Activated B cell treated with CpG ODN at 0.5 μM for 24 hours (primary cell): ENCODE measurements at regions not wholly inside any gene's neighbourhood (a gene's known extent, or its start where the extent isn't known, plus 50 kb on each side); places are given as distances from the start of the nearest gene placed in this dataset.

Experiments used
- ATAC-seq: fragments of 200-7000 bp; cut with Tn5 transposase; one replicate; pipeline ENCODE4 v1.10.0; 2021; ENCODE audit warnings: low read depth, mild to moderate bottlenecking, moderate library complexity
- CTCF ChIA-PET: fragments of 350-600 bp; sonication (Branson Sonifier 250); formaldehyde crosslinking; loops from one replicate; lab custom pipeline; 2021; ENCODE audit warnings: antibody characterized with exemption; lab: Charles Lee
- POLR2A ChIA-PET: fragments of 350-600 bp; sonication (Branson Sonifier 250); formaldehyde crosslinking; loops from one replicate; lab custom pipeline; 2021; ENCODE audit warnings: antibody characterized with exemption; lab: Charles Lee
- DNase-seq: peaks from one replicate; pipeline ENCODE4 v3.0.0; 2022
- H3K27ac Mint-ChIP-seq: one replicate; pipeline ENCODE4 v1.8.0; 2020; ENCODE audit warnings: mixed read lengths
- H3K27me3 Mint-ChIP-seq: one replicate; pipeline ENCODE4 v1.8.0; 2021; ENCODE audit warnings: mixed read lengths
- H3K36me3 Mint-ChIP-seq: one replicate; pipeline ENCODE4 v1.8.0; 2021; ENCODE audit warnings: low read depth, mixed read lengths
- H3K4me1 Mint-ChIP-seq: one replicate; pipeline ENCODE4 v1.8.0; 2021; ENCODE audit warnings: mixed read lengths
- H3K4me3 Mint-ChIP-seq: one replicate; pipeline ENCODE4 v1.8.0; 2020; ENCODE audit warnings: mild to moderate bottlenecking, mixed read lengths
- H3K9me3 Mint-ChIP-seq: one replicate; pipeline ENCODE4 v1.8.0; 2020; ENCODE audit warnings: mixed read lengths
- intact Hi-C: fragments of 100-400 bp; cut with micrococcal nuclease; formaldehyde crosslinking; loops from one replicate; pipeline ENCODE4 v1.15.1; 2024
- TF ChIP-seq, protein P1 (sequence below): fragments of 200-600 bp; IDR thresholded peaks from one replicate; pipeline ENCODE4 v1.8.0; 2022; ENCODE audit warnings: antibody characterized with exemption, mild to moderate bottlenecking

DNA sequence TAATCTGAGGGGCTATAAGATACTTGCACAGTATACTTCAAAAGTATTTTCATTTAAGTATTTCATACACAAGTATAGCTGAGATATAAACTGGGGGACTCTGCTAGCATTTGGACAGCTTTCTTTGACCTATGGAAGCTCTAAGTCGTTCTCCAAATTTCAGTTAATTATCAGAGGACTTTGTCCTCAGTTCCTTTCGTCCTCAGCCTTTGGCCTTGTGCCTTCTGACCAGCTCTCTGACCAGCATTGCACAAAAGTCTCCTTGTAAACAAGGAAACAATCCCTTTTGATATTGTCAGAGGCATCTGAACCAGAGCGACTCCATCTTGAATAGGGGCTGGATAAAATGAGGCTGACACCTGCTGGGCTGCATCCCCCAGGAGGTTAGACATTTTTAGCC, 464.0 kb upstream of the FAM241A start:
- no peak for ATAC-seq
- H3K9me3 Mint-ChIP-seq = no peaks in the 10 kb centered on the region
- CTCF ChIA-PET = no interaction called here
- H3K27ac Mint-ChIP-seq = no peak overlapping the region
- no peaks in the 10 kb centered on the region for H3K27me3 Mint-ChIP-seq
- H3K4me1 Mint-ChIP-seq = no peaks in the 10 kb centered on the region
- POLR2A ChIA-PET = no interaction called here
- H3K4me3 Mint-ChIP-seq = no peak overlapping the region
- H3K36me3 Mint-ChIP-seq = no peaks in the 10 kb centered on the region
- TF ChIP-seq, protein P1, sequence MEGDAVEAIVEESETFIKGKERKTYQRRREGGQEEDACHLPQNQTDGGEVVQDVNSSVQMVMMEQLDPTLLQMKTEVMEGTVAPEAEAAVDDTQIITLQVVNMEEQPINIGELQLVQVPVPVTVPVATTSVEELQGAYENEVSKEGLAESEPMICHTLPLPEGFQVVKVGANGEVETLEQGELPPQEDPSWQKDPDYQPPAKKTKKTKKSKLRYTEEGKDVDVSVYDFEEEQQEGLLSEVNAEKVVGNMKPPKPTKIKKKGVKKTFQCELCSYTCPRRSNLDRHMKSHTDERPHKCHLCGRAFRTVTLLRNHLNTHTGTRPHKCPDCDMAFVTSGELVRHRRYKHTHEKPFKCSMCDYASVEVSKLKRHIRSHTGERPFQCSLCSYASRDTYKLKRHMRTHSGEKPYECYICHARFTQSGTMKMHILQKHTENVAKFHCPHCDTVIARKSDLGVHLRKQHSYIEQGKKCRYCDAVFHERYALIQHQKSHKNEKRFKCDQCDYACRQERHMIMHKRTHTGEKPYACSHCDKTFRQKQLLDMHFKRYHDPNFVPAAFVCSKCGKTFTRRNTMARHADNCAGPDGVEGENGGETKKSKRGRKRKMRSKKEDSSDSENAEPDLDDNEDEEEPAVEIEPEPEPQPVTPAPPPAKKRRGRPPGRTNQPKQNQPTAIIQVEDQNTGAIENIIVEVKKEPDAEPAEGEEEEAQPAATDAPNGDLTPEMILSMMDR = no peak
- intact Hi-C loops = no loop called here
- DNase-seq = no peak

DNA sequence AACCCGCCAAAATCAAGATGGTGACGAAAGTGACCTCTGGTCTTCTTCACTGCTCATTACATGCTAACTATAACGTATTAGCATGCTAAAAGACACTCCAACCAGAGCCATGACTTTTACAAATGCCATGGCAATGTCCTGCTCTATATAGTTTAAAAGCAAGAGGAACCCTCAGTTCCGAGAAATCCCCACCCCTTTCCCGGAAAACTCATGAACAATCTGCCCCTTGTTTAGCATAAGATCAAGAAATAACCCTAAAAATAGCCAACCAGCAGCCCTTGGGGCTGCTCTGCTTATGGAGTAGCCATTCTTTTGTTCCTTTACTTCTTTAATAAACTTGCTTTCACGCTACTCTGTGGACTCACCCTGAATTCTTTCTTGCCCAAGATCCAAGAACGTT, 463.5 kb upstream of the FAM241A start:
- Mint-ChIP-seq H3K4me1 (no peaks in the 10 kb centered on the region), H3K4me3 (no peak overlapping the region), H3K36me3 (no peaks in the 10 kb centered on the region), H3K27ac (no peak overlapping the region), H3K27me3 (no peaks in the 10 kb centered on the region), H3K9me3 (no peaks in the 10 kb centered on the region)
- intact Hi-C loops = no loop called here
- ChIA-PET POLR2A (no interaction called here), CTCF (no interaction called here)
- DNase-seq (no peak), ATAC-seq (no peak)
- TF ChIP-seq, protein P1 = no peak

DNA sequence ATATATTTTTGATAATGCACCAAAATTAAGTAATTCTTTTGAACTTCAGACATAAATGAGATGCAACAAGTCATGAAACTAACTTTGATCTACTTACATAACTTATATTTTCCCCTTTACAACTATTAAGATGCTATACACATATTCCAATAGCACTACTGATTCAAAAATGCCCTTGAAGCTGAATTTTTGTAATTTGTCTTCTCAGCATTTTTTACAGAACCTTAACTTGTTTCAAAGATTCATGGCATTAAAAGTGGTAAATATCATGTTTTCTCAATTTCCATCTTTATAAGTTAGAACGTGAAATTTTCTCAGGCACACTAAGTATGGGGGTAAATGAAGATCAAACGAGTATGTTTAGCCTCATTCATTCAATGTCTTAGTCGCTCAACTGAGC, 460.0 kb upstream of the FAM241A start:
- no peak overlapping the region for H3K4me3 Mint-ChIP-seq
- CTCF ChIA-PET = no interaction called here
- H3K36me3 Mint-ChIP-seq = no peaks in the 10 kb centered on the region
- ATAC-seq (no peak), DNase-seq (no peak)
- H3K9me3 Mint-ChIP-seq = no peaks in the 10 kb centered on the region
- intact Hi-C loops = no loop called here
- H3K27me3 Mint-ChIP-seq = no peaks in the 10 kb centered on the region
- POLR2A ChIA-PET = no interaction called here
- H3K4me1 Mint-ChIP-seq = no peaks in the 10 kb centered on the region
- TF ChIP-seq, protein P1 = no peak
- no peak overlapping the region for H3K27ac Mint-ChIP-seq

DNA sequence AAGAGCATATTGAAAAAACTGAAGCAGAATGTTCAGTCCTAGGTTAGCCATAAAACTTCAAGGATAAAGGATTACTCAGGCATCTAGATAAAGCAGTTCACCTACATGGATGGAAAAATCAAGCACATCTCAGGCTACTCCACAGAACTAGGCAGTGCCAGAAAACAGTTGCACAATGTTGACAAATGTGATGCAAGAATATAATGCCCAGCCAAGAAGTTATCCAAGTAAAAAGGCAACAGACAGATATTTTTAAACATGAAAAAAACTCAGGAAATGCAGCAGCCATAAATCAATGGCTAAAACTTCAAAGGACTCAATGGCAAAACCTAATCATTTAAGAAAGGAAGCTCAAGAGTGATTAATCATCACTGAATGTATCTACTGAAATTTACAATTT, 456.0 kb upstream of the FAM241A start:
- H3K36me3 Mint-ChIP-seq = no peaks in the 10 kb centered on the region
- H3K4me1 Mint-ChIP-seq = no peaks in the 10 kb centered on the region
- H3K27me3 Mint-ChIP-seq = no peaks in the 10 kb centered on the region
- TF ChIP-seq, protein P1 = no peak
- H3K9me3 Mint-ChIP-seq = no peaks in the 10 kb centered on the region
- H3K4me3 Mint-ChIP-seq = no peak overlapping the region
- intact Hi-C loops = no loop called here
- ChIA-PET POLR2A (no interaction called here), CTCF (no interaction called here)
- H3K27ac Mint-ChIP-seq = no peak overlapping the region
- ATAC-seq (no peak), DNase-seq (no peak)

DNA sequence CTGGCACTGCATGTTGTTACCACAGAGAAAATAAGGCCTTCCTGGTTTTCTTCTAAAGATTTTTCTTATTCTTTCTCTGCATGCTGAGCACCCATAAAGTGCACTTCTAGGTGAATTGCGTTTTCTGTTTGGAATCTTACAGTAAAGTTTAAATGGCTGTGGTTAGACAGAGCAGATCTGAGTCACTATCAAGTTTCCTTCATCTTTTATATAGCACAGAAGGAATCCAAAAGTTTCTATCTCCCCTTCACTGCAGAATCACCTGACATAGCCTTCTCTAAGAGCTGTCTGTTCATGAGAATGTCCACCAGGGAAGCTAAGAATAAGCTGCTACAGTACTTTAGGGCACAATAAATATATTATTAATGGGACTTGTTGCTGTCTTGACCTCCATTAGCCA, 455.5 kb upstream of the FAM241A start:
- Mint-ChIP-seq H3K27me3 (no peaks in the 10 kb centered on the region), H3K4me1 (no peaks in the 10 kb centered on the region), H3K36me3 (no peaks in the 10 kb centered on the region), H3K27ac (no peak overlapping the region), H3K4me3 (no peak overlapping the region), H3K9me3 (no peaks in the 10 kb centered on the region)
- TF ChIP-seq, protein P1 = no peak
- ChIA-PET CTCF (no interaction called here), POLR2A (no interaction called here)
- no peak for DNase-seq
- intact Hi-C loops = no loop called here
- ATAC-seq = no peak
